H9 (cell line): ENCODE measurements at regions not wholly inside any gene's neighbourhood (a gene's known extent, or its start where the extent isn't known, plus 50 kb on each side); places are given as distances from the start of the nearest gene placed in this dataset.

Experiments used
- DNase-seq: peaks from one replicate; pipeline ENCODE4 v3.0.0-alpha.2; 2017
- H2AFZ ChIP-seq: one replicate; pipeline ENCODE4 v1.6.1; 2013; ENCODE audit warnings: mild to moderate bottlenecking, low read length, control low read depth, moderate library complexity
- H2AK5ac ChIP-seq: 2 replicates; pipeline ENCODE4 v1.6.1; 2013; ENCODE audit warnings: low read length, control low read depth, mixed read lengths; ENCODE audit not compliant: insufficient read length
- H2BK120ac ChIP-seq: one replicate; pipeline ENCODE4 v1.6.1; 2013; ENCODE audit warnings: low read depth, mild to moderate bottlenecking, low read length, control low read depth, inconsistent platforms; ENCODE audit not compliant: poor library complexity, severe bottlenecking
- H2BK12ac ChIP-seq: 2 replicates; pipeline ENCODE4 v1.6.1; 2013; ENCODE audit warnings: low read length, control low read depth, mixed read lengths, low read depth; ENCODE audit not compliant: insufficient read length
- H2BK15ac ChIP-seq: 2 replicates; pipeline ENCODE4 v1.6.1; 2013; ENCODE audit warnings: low read depth, low read length, control low read depth
- H2BK20ac ChIP-seq: one replicate; pipeline ENCODE4 v1.6.1; 2013; ENCODE audit warnings: low read depth, mild to moderate bottlenecking, low read length, control low read depth, inconsistent platforms; ENCODE audit not compliant: poor library complexity, severe bottlenecking
- H2BK5ac ChIP-seq: 2 replicates; pipeline ENCODE4 v1.6.1; 2013; ENCODE audit warnings: low read length, control low read depth, mixed read lengths; ENCODE audit not compliant: insufficient read length
- H3K14ac ChIP-seq: 2 replicates; pipeline ENCODE4 v1.6.1; 2013; ENCODE audit warnings: low read length, control low read depth; ENCODE audit not compliant: insufficient read depth
- H3K18ac ChIP-seq: 2 replicates; pipeline ENCODE4 v1.6.1; 2013; ENCODE audit warnings: low read depth, mild to moderate bottlenecking, mixed read lengths, low read length, control low read depth; ENCODE audit not compliant: insufficient read length
- H3K23ac ChIP-seq: 2 replicates; pipeline ENCODE4 v1.6.1; 2013; ENCODE audit warnings: low read length, control low read depth, mixed read lengths, low read depth; ENCODE audit not compliant: insufficient read length
- H3K23me2 ChIP-seq: 2 replicates; pipeline ENCODE4 v1.6.1; 2013; ENCODE audit warnings: low read depth, mild to moderate bottlenecking, mixed read lengths, low read length, control low read depth; ENCODE audit not compliant: insufficient read length, poor library complexity, severe bottlenecking
- H3K27ac ChIP-seq: 2 replicates; pipeline ENCODE4 v1.5.1; 2013; ENCODE audit warnings: low read length, control low read depth, mixed read lengths, low read depth; ENCODE audit not compliant: insufficient read length
- H3K27me3 ChIP-seq: 2 replicates; pipeline ENCODE4 v1.6.1; 2013; ENCODE audit warnings: low read length, control low read depth, inconsistent platforms; ENCODE audit not compliant: insufficient read depth
- H3K4ac ChIP-seq: 2 replicates; pipeline ENCODE4 v1.6.1; 2013; ENCODE audit warnings: low read depth, mild to moderate bottlenecking, control low read depth, inconsistent platforms, low read length, moderate library complexity
- H3K4me1 ChIP-seq: 2 replicates; pipeline ENCODE4 v1.6.1; 2013; ENCODE audit warnings: low read length, control low read depth, inconsistent platforms; ENCODE audit not compliant: insufficient read depth
- H3K4me2 ChIP-seq: 2 replicates; pipeline ENCODE4 v1.6.1; 2013; ENCODE audit warnings: low read length, control low read depth, mixed read lengths; ENCODE audit not compliant: insufficient read length, insufficient read depth
- H3K56ac ChIP-seq: 2 replicates; pipeline ENCODE4 v1.6.1; 2013; ENCODE audit warnings: low read depth, mild to moderate bottlenecking, mixed read lengths, low read length, control low read depth; ENCODE audit not compliant: insufficient read length
- H3K79me1 ChIP-seq: 2 replicates; pipeline ENCODE4 v1.6.1; 2013; ENCODE audit warnings: low read depth, mild to moderate bottlenecking, moderate library complexity, low read length, control low read depth, inconsistent platforms; ENCODE audit not compliant: insufficient read depth, poor library complexity, severe bottlenecking
- H3K79me2 ChIP-seq: 2 replicates; pipeline ENCODE4 v1.6.1; 2013; ENCODE audit warnings: low read length, control low read depth, inconsistent platforms; ENCODE audit not compliant: insufficient read depth
- H3K9ac ChIP-seq: 2 replicates; pipeline ENCODE4 v1.6.1; 2013; ENCODE audit warnings: low read length, control low read depth, mixed read lengths; ENCODE audit not compliant: insufficient read length; ENCODE audit errors: extremely low read depth
- H3K9me3 ChIP-seq: one replicate; pipeline ENCODE4 v1.6.1; 2013; ENCODE audit warnings: low read depth, low read length, inconsistent platforms; ENCODE audit not compliant: control insufficient read depth
- H3T11ph ChIP-seq: one replicate; pipeline ENCODE4 v1.6.1; 2013; ENCODE audit warnings: mild to moderate bottlenecking, low read length, control low read depth, inconsistent platforms
- H4K20me1 ChIP-seq: one replicate; pipeline ENCODE4 v1.6.1; 2013; ENCODE audit not compliant: control insufficient read depth, insufficient read length, insufficient read depth
- H4K5ac ChIP-seq: 2 replicates; pipeline ENCODE4 v1.6.1; 2013; ENCODE audit warnings: low read depth, mild to moderate bottlenecking, mixed read lengths, low read length, control low read depth; ENCODE audit not compliant: insufficient read length
- H4K8ac ChIP-seq: replicated peaks from 2 replicates; pipeline ENCODE4 v1.6.1; 2013; ENCODE audit warnings: low read length, control low read depth, mixed read lengths, low read depth; ENCODE audit not compliant: insufficient read length
- H4K91ac ChIP-seq: 2 replicates; pipeline ENCODE4 v1.6.1; 2013; ENCODE audit warnings: low read depth, mild to moderate bottlenecking, moderate library complexity, mixed read lengths, low read length, control low read depth; ENCODE audit not compliant: insufficient read length
- H3K27ac Mint-ChIP-seq, 3 experiments: 2 replicates in 2 of 3; 3 replicates in 1 of 3; pipeline ENCODE4 v1.8.0; 2020 to 2021; ENCODE audit warnings: mixed read lengths in 3 of 3, mild to moderate bottlenecking in 1 of 3, moderate library complexity in 1 of 3
- H3K27me3 Mint-ChIP-seq: 2 replicates; pipeline ENCODE4 v1.8.0; 2021; ENCODE audit warnings: low read depth, mild to moderate bottlenecking, moderate library complexity, mixed read lengths
- H3K36me3 Mint-ChIP-seq, 3 experiments: 2 replicates in 2 of 3; 3 replicates in 1 of 3; pipeline ENCODE4 v1.8.0; 2020 to 2021; ENCODE audit warnings: low read depth in 3 of 3, mixed read lengths in 3 of 3; ENCODE audit not compliant: insufficient read depth in 1 of 3
- H3K4me1 Mint-ChIP-seq, 2 experiments: 2 replicates each; pipeline ENCODE4 v1.8.0; 2020; ENCODE audit warnings: mixed read lengths in 2 of 2
- H3K4me3 Mint-ChIP-seq, 2 experiments: 2 replicates in 1 of 2; 3 replicates in 1 of 2; pipeline ENCODE4 v1.8.0; 2020 to 2021; ENCODE audit warnings: mild to moderate bottlenecking in 2 of 2, mixed read lengths in 2 of 2, moderate library complexity in 1 of 2
- H3K9me3 Mint-ChIP-seq, 2 experiments: 2 replicates in 1 of 2; 3 replicates in 1 of 2; pipeline ENCODE4 v1.8.0; 2020; ENCODE audit warnings: mild to moderate bottlenecking in 2 of 2, mixed read lengths in 2 of 2, moderate library complexity in 1 of 2
- WGBS: extraction: QIAGEN DNeasy Blood & Tissue Kit; methylation state at CpG from one replicate; pipeline ENCODE4 v1.1.7; 2013; ENCODE audit warnings: missing lambda C conversion rate, low lambda C conversion rate, mixed read lengths; ENCODE audit not compliant: insufficient read length; ENCODE audit errors: extremely low coverage; 5-methylcytosine and 5-hydroxymethylcytosine counted together
- TF ChIP-seq, protein P1 (sequence below): fragments of 200-600 bp; sonication (generic); conservative IDR thresholded peaks from 3 replicates; pipeline ENCODE4 v1.8.0; 2021; ENCODE audit warnings: antibody characterized with exemption, mild to moderate bottlenecking

DNA sequence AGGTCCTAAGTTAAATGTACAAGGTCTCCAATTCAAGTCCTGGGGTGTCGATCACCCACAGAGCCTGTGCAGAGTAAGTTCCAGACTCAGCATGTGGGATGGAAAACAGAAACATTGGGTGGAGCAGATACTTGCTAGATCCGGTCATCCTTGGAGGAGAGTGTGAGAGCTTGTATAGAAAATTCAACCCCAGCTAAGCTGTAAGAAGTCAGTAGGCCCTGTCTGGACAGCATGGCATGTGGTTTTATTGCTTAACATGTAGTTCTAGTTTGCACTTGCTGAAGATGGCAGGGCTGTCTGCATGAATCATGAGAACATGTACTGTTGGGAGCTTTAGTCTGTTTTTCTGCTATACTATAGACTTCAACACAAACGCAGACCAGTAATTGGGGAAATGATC is 189.6 kb upstream of the RMP24 start:
- Histone ChIP-seq H3K4me2 (no peak overlapping the region), H3K23ac (no peak overlapping the region), H2BK15ac (no peak overlapping the region), H3K79me1 (no peaks in the 10 kb centered on the region), H3K4me1 (no peaks in the 10 kb centered on the region), H4K8ac (no peak overlapping the region), H2BK12ac (no peak overlapping the region), H3K56ac (no peak overlapping the region), H2AK5ac (no peak overlapping the region), H3K14ac (no peak overlapping the region), H3K9me3 (no peaks in the 10 kb centered on the region), H3K18ac (no peak overlapping the region), H2BK120ac (no peak overlapping the region), H3K27ac (no peak overlapping the region), H3K27me3 (no peaks in the 10 kb centered on the region), H4K5ac (no peak overlapping the region), H3K23me2 (no peaks in the 10 kb centered on the region), H3T11ph (no peak overlapping the region), H2BK20ac (no peak overlapping the region), H2AFZ (no peak overlapping the region), H3K9ac (no peak overlapping the region), H4K91ac (no peak overlapping the region), H3K4ac (no peak overlapping the region), H3K79me2 (no peaks in the 10 kb centered on the region), H2BK5ac (no peak overlapping the region), H4K20me1 (no peaks in the 10 kb centered on the region)
- no peak for DNase-seq
- Mint-ChIP-seq H3K9me3 (no peaks in the 10 kb centered on the region), H3K27me3 (no peaks in the 10 kb centered on the region), H3K27ac (peak overlapping the region in 1 of 3 experiments; percentile 14; a peak in 1 of 7 replicates), H3K4me1 (peaks cover 16 to 21% of the 10 kb centered on the region in 2 experiments), H3K4me3 (no peak overlapping the region), H3K36me3 (no peaks in the 10 kb centered on the region; a peak in 1 of 7 replicates)
- WGBS: no CpG with 5 or more reads among the region's 3 CpGs
- TF ChIP-seq, protein P1, sequence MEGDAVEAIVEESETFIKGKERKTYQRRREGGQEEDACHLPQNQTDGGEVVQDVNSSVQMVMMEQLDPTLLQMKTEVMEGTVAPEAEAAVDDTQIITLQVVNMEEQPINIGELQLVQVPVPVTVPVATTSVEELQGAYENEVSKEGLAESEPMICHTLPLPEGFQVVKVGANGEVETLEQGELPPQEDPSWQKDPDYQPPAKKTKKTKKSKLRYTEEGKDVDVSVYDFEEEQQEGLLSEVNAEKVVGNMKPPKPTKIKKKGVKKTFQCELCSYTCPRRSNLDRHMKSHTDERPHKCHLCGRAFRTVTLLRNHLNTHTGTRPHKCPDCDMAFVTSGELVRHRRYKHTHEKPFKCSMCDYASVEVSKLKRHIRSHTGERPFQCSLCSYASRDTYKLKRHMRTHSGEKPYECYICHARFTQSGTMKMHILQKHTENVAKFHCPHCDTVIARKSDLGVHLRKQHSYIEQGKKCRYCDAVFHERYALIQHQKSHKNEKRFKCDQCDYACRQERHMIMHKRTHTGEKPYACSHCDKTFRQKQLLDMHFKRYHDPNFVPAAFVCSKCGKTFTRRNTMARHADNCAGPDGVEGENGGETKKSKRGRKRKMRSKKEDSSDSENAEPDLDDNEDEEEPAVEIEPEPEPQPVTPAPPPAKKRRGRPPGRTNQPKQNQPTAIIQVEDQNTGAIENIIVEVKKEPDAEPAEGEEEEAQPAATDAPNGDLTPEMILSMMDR: no peak
